Choroid plexus epithelial cell (primary cell): ENCODE measurements at regions not wholly inside any gene's neighbourhood (a gene's known extent, or its start where the extent isn't known, plus 50 kb on each side); places are given as distances from the start of the nearest gene placed in this dataset.

Source experiments
- DNase-seq: peaks from one replicate; pipeline ENCODE4 v3.0.0-alpha.2; 2010; ENCODE audit warnings: low read depth
- H3K4me3 ChIP-seq: 2 replicates; pipeline ENCODE4 v1.5.1; 2011; ENCODE audit warnings: low read depth, mild to moderate bottlenecking, control low read depth, low read length, moderate library complexity
- CTCF ChIP-seq: conservative IDR thresholded peaks from 2 replicates; pipeline ENCODE4 v1.5.1; 2011; ENCODE audit warnings: low read depth, mild to moderate bottlenecking, control low read depth, inconsistent platforms, low read length, moderate library complexity

GRCh38 chr22:42180349-42180842 lies 49.8 kb upstream of the CYP2D6 start:
- H3K4me3 ChIP-seq: no peak overlapping the region
- no peak for TF ChIP-seq CTCF
- DNase-seq: no peak
